AG10803 (cell line): ENCODE measurements at regions not wholly inside any gene's neighbourhood (a gene's known extent, or its start where the extent isn't known, plus 50 kb on each side); places are given as distances from the start of the nearest gene placed in this dataset.

ENCODE experiments used
- DNase-seq: peaks from one replicate; pipeline ENCODE4 v3.0.0; 2010; ENCODE audit warnings: low read depth
- H3K4me3 ChIP-seq: 2 replicates; pipeline ENCODE4 v1.5.1; 2011; ENCODE audit warnings: mild to moderate bottlenecking, low read length, control low read depth
- TF ChIP-seq, protein P1 (sequence below): conservative IDR thresholded peaks from 2 replicates; pipeline ENCODE4 v1.5.1; 2011; ENCODE audit warnings: mild to moderate bottlenecking, low read length, control low read depth, inconsistent platforms

GRCh38 chrX:45540181-45540580 lies 339.5 kb upstream of the DIPK2B start:
- no peak overlapping the region for H3K4me3 ChIP-seq
- DNase-seq, result peak; percentile 64
- TF ChIP-seq, protein P1, sequence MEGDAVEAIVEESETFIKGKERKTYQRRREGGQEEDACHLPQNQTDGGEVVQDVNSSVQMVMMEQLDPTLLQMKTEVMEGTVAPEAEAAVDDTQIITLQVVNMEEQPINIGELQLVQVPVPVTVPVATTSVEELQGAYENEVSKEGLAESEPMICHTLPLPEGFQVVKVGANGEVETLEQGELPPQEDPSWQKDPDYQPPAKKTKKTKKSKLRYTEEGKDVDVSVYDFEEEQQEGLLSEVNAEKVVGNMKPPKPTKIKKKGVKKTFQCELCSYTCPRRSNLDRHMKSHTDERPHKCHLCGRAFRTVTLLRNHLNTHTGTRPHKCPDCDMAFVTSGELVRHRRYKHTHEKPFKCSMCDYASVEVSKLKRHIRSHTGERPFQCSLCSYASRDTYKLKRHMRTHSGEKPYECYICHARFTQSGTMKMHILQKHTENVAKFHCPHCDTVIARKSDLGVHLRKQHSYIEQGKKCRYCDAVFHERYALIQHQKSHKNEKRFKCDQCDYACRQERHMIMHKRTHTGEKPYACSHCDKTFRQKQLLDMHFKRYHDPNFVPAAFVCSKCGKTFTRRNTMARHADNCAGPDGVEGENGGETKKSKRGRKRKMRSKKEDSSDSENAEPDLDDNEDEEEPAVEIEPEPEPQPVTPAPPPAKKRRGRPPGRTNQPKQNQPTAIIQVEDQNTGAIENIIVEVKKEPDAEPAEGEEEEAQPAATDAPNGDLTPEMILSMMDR, result no peak

DNA sequence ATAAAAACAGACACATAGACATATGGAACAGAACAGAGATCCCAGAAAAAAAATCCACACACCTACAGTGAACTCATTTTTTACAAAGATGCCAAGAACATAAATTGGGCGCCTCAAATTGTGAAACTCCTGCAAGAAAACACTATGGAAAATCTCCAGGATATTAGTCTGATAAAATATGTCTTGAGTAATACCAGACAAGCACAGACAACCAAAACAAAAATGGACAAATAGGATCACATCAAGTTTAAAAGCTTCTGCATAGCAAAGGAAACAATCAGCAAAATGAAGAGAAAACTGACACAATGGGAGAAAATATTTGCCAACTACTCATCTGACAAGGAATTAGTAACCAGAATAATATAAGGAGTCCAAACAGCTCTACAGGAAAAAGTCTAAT lies 337.3 kb upstream of the DIPK2B start:
- DNase-seq, result peak; percentile 4
- TF ChIP-seq, protein P1, result no peak
- H3K4me3 ChIP-seq, result no peak overlapping the region

DNA sequence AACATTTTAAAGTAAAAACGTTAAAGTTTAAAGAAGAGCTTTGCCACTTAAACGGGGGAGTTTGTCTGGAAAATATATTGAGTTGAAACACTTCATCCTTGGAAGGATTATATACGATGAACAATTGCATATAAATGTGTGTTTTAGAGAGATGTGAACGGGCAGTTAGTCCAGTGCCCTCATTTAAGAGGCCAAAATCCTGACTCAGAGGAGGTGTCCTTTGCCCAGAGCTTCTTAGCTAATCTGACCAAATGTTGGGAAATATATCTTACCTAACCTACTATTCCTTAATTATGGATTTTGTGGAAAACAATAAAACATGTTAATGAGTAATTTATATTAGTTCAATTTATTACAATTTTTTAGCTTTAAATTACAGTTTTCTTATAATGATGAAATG lies 327.2 kb upstream of the DIPK2B start:
- peak; percentile 39 for DNase-seq
- TF ChIP-seq, protein P1, result no peak

DNA sequence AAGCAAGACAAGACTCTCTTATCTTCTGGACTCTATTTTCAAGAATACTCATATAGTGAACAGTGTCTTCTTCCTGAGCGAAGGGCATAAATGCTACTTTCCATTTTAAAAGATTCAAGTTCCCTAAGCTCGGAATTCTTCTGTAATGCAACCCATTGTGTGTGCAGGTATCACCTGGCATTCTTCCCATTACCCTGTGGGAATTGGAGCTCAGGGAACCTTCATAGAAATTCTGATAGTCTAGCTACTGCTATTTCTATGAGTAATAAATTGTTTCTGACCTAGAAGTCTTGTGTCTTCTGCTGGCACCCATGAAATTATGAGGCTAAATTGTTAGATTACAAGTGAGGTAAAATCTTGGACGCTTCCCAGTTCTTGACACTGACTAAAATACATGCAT lies 324.1 kb upstream of the DIPK2B start:
- TF ChIP-seq, protein P1, result no peak
- DNase-seq, result no peak
- H3K4me3 ChIP-seq, result no peak overlapping the region

More for the DNA sequence above, 327.2 kb upstream of the DIPK2B start:
- H3K4me3 ChIP-seq, result no peak overlapping the region

DNA sequence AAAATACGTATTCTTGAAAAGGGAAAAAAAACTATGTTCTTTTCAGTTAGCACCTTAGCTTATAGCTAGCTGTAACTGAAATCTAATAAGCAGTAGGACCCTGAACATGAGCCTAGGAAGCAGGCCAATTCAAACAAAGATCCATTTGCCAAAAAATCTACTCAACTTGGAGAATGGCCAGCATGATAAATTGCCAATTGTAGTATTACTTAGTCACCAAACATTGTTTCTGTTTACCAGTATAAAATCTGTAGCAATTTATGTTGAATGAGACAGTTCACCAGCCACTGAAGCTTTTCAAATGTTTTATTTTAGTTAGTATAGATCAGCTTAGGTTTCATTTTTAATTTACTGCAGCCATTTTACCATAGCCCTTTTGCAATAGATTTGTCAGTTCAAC lies 323.6 kb upstream of the DIPK2B start:
- no peak overlapping the region for H3K4me3 ChIP-seq
- peak; percentile 23 for DNase-seq
- TF ChIP-seq, protein P1, result no peak

DNA sequence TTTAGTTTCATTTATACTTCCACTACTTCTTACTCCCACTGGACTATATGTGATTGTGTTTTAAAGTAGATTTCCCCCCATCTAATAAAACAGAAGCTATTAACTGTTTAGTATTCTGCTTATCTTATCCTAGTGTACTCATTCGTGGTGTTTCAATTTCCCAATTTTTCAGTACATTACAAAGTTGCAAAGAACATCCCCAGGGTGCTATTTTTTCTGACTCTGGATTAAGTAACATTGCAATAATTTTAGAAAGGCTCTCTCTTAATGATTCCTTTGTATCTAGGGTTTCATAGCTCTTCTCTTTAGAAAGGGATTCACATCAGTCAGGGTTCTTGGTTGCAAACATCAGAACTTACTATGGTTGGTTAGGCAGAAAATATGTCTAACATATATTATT lies 317.9 kb upstream of the DIPK2B start:
- DNase-seq, result no peak
- no peak overlapping the region for H3K4me3 ChIP-seq
- TF ChIP-seq, protein P1, result no peak

GRCh38 chrX:45517090-45517973 lies 316.7 kb upstream of the DIPK2B start:
- DNase-seq, result peak; percentile 74
- TF ChIP-seq, protein P1, result no peak
- H3K4me3 ChIP-seq, result no peak overlapping the region
